SH-SY5Y (cell line): ENCODE measurements at regions not wholly inside any gene's neighbourhood (a gene's known extent, or its start where the extent isn't known, plus 50 kb on each side); places are given as distances from the start of the nearest gene placed in this dataset.

Experiments used
- GATA2 ChIP-seq: IDR thresholded peaks from 2 replicates; pipeline ENCODE4 v1.6.1; 2011; ENCODE audit warnings: mild to moderate bottlenecking, low read depth, low read length
- GATA3 ChIP-seq: IDR thresholded peaks from 2 replicates; pipeline ENCODE4 v1.6.1; 2011; ENCODE audit warnings: low read depth, mild to moderate bottlenecking, low read length, moderate library complexity

DNA sequence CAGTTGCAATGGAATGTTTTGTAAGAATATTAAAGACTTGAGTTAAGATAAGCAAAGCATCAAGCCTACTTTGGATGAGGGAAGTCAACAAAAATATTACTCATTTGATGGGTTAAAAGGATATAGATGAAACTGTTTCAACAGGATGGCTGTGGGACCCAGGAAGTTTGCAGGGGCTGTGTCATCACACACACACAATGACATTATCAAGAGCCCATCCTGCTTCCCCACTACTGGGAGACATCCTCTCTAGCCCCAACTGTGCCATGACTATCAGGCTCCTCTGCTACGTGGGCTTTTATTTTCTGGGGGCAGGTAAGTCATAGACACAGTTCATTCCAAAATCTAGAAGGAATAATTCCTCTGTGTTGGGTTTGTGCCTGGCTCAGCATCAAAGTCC lies 78.8 kb upstream of the PRSS1 start:
- TF ChIP-seq GATA2: no peak
- TF ChIP-seq GATA3: no peak
